ENCODE measurements at regions not wholly inside any gene's neighbourhood (a gene's known extent, or its start where the extent isn't known, plus 50 kb on each side); places are given as distances from the start of the nearest gene placed in this dataset.

- TF ChIP-seq POLR2A (IDR thresholded peaks at IDR 0.05; ENCODE audit: low read depth) (no peak), EP300 (IDR thresholded peaks at IDR 0.05) (no peak), CTCF (IDR thresholded peaks at IDR 0.05) (no peak), POLR2AphosphoS5 (IDR thresholded peaks at IDR 0.05) (no peak)
Observed at GRCh38 chr7:96621932-96622331, 87.7 kb downstream of the SEM1 start.
